NT2/D1 (cell line): ENCODE measurements at regions not wholly inside any gene's neighbourhood (a gene's known extent, or its start where the extent isn't known, plus 50 kb on each side); places are given as distances from the start of the nearest gene placed in this dataset.

ENCODE experiments used
- SUZ12 ChIP-seq: IDR thresholded peaks from 2 replicates; pipeline ENCODE4 v1.6.1; 2011; ENCODE audit not compliant: insufficient read length, insufficient read depth; ENCODE audit errors: extremely low read depth
- YY1 ChIP-seq: IDR thresholded peaks from 2 replicates; pipeline ENCODE4 v1.6.1; 2011; ENCODE audit not compliant: insufficient read length, insufficient read depth
- ZNF274 ChIP-seq: IDR thresholded peaks from 2 replicates; pipeline ENCODE4 v1.6.1; 2011; ENCODE audit warnings: mild to moderate bottlenecking, low read depth, low read length

DNA sequence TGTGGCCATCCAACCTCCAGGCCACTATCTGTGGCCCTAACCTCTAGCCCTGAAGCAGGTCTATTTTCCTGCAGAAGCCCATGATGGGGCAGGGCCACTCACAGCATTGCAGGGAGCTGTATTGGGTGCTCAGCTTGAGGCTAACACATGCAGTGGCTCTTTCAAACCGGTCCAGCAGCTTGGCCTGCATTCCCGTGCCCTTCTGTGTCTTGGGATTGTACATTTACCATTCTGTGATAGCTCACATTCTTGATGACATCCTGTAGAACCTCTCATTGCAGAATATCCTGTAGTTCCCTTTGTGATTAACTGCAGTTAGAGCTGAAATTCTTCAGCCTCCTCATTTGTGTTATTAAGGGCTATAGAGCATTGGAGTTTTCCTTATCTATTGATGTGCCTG is 60.8 kb upstream of the ANKRD34C start:
- TF ChIP-seq YY1 (no peak), ZNF274 (no peak), SUZ12 (no peak)
